Astrocyte of the cerebellum (primary cell): ENCODE measurements at regions not wholly inside any gene's neighbourhood (a gene's known extent, or its start where the extent isn't known, plus 50 kb on each side); places are given as distances from the start of the nearest gene placed in this dataset.
A peak's percentile ranks its signal among the peaks of the same experiment; 100 is the strongest.

Experiments used
- DNase-seq: peaks from one replicate; pipeline ENCODE4 v3.0.0-alpha.2; 2011; ENCODE audit warnings: low read depth
- H3K4me3 ChIP-seq: 2 replicates; pipeline ENCODE4 v1.5.1; 2011; ENCODE audit warnings: mild to moderate bottlenecking, low read depth, low read length, moderate library complexity
- in situ Hi-C: cut with HindIII; loops from 2 replicates; pipeline ENCODE4 v1.10.0; 2017; ENCODE audit warnings: low sequenced_read_pairs
- TF ChIP-seq, protein P1 (sequence below): IDR thresholded peaks from 2 replicates; pipeline ENCODE4 v1.5.1; 2012; ENCODE audit warnings: low read length, low read depth, moderate library complexity, mild to moderate bottlenecking; ENCODE audit errors: missing control alignments

- in situ Hi-C loops: no loop called here
- no peak overlapping the region for H3K4me3 ChIP-seq
- TF ChIP-seq, protein P1, sequence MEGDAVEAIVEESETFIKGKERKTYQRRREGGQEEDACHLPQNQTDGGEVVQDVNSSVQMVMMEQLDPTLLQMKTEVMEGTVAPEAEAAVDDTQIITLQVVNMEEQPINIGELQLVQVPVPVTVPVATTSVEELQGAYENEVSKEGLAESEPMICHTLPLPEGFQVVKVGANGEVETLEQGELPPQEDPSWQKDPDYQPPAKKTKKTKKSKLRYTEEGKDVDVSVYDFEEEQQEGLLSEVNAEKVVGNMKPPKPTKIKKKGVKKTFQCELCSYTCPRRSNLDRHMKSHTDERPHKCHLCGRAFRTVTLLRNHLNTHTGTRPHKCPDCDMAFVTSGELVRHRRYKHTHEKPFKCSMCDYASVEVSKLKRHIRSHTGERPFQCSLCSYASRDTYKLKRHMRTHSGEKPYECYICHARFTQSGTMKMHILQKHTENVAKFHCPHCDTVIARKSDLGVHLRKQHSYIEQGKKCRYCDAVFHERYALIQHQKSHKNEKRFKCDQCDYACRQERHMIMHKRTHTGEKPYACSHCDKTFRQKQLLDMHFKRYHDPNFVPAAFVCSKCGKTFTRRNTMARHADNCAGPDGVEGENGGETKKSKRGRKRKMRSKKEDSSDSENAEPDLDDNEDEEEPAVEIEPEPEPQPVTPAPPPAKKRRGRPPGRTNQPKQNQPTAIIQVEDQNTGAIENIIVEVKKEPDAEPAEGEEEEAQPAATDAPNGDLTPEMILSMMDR: no peak
- no peak for DNase-seq
Measured at GRCh38 chr21:20641241-20641640, 357.0 kb upstream of the NCAM2 start.

GRCh38 chr21:20642681-20643080 lies 355.5 kb upstream of the NCAM2 start:
- TF ChIP-seq, protein P1: no peak
- DNase-seq: no peak
- H3K4me3 ChIP-seq: no peak overlapping the region
- in situ Hi-C loops: no loop called here

DNA sequence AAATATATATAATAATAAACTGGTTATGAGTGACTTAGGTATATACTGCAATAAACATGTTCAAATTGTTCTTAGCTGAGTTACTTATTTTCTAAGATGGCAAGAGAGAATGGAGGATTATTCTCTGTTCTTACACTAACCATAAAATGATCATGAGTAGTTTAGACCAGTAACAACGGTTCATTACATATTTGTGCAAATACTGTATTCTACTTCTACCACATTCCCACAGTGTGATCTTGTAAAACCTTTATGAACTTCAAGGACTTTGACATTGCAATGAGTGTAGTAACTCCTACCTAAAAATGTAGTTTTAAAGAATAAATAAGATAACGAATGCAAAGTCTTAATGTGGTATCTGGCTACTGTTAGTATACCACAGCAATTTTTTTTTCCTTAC lies 353.7 kb upstream of the NCAM2 start:
- H3K4me3 ChIP-seq: no peak overlapping the region
- TF ChIP-seq, protein P1: no peak
- DNase-seq: no peak
- in situ Hi-C loops: no loop called here

- DNase-seq: no peak
- TF ChIP-seq, protein P1: no peak
- in situ Hi-C loops: no loop called here
- H3K4me3 ChIP-seq: no peak overlapping the region
Measured at GRCh38 chr21:20645344-20645743, 352.9 kb upstream of the NCAM2 start.

DNA sequence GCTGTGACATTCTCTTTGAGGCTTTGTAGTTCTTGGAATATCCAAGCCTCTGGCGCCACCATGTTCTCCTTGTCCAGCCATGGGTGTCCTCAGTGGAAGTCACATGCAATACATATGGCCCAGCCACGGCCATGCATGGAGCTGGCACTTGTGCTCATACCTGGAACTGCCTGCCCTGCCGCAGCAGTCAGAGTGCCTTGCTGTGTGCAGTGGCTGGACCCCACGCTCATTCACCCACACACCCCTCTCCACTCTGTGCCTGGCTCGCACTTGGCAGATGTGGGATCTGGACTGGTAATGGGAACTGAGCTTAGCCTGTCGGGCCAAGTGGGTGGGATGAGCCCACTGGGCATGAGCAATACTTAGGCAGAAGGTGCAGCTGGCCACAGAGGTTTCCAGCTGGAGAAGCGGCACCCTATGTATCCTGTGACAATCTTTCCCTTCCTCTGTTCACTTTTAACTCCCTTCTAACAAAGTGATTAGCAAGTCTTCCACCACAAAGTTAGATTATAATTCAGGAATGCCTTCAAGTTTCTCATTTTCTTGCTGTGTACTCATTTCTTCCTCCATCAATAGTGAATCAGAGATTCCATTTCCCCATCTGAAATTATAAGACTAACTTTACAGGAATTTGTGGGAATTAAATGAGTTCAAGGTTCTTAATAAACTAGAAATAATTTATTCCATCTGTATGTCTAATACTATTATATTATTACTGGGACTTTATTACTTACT lies 351.6 kb upstream of the NCAM2 start:
- TF ChIP-seq, protein P1: no peak
- in situ Hi-C loops: no loop called here
- DNase-seq: no peak
- no peak overlapping the region for H3K4me3 ChIP-seq

- TF ChIP-seq, protein P1: no peak
- in situ Hi-C loops: no loop called here
- peak; percentile 23 for DNase-seq
- no peak overlapping the region for H3K4me3 ChIP-seq
Measured at GRCh38 chr21:20647607-20648006, 350.6 kb upstream of the NCAM2 start.
